ENCODE measurements at regions not wholly inside any gene's neighbourhood (a gene's known extent, or its start where the extent isn't known, plus 50 kb on each side); places are given as distances from the start of the nearest gene placed in this dataset.
"Not testable (repeated sequence)": the region's sequence is repeated elsewhere in the genome, so short reads cannot be mapped to it uniquely, and the experiment has no call there.

DNA sequence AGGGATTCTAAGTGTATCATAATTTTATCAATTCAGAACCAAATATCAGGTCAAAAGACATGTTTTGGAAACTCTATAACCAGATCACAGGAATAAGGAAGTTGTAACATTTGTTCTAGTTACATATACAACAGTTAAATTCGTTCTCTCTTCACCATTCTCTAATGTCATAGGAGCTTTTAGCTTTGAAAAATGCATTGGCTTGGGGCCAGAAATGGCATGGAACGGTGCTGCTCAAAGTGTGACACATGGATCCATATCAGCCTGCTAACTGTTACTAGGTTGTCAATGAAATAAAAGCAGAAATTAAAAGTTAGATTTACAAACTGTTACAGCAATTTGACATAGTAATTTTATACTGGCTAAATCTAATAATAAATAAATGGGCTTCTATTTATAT is 120.3 kb downstream of the LCA5 start:
- no peaks in the 10 kb centered on the region for H3K4me1 ChIP-seq (ENCODE audit: control insufficient read depth, insufficient read depth, low read length)

GRCh38 chr6:79413562-79414002 is 123.6 kb downstream of the LCA5 start:
- Histone ChIP-seq H3K9me3 (ENCODE audit: control insufficient read depth, low read length) (no peaks in the 10 kb centered on the region), H3K27ac (ENCODE audit: insufficient read depth, low read depth, low read length, poor library complexity, severe bottlenecking) (no peak overlapping the region), H3K36me3 (ENCODE audit: control insufficient read depth, insufficient read depth, low read length) (no peaks in the 10 kb centered on the region), H3K4me3 (ENCODE audit: insufficient read depth, low read depth, low read length) (no peak overlapping the region), H3K4me1 (ENCODE audit: control insufficient read depth, insufficient read depth, low read length) (no peaks in the 10 kb centered on the region), H3K27me3 (ENCODE audit: control insufficient read depth, insufficient read depth, low read length, poor library complexity, severe bottlenecking) (no peaks in the 10 kb centered on the region)
- WGBS, 2 experiments: 70 to 89% methylated on average over 2 of the region's 2 CpGs

More for the DNA sequence above, 120.3 kb downstream of the LCA5 start:
- Histone ChIP-seq H3K27ac (ENCODE audit: insufficient read depth, low read depth, low read length, poor library complexity, severe bottlenecking) (no peak overlapping the region), H3K27me3 (ENCODE audit: control insufficient read depth, insufficient read depth, low read length, poor library complexity, severe bottlenecking) (no peaks in the 10 kb centered on the region), H3K36me3 (ENCODE audit: control insufficient read depth, insufficient read depth, low read length) (no peaks in the 10 kb centered on the region), H3K4me3 (ENCODE audit: insufficient read depth, low read depth, low read length) (no peak overlapping the region), H3K9me3 (ENCODE audit: control insufficient read depth, low read length) (no peaks in the 10 kb centered on the region)
- 89 to 91% methylated on average over 2 of the region's 2 CpGs for WGBS, 2 experiments

DNA sequence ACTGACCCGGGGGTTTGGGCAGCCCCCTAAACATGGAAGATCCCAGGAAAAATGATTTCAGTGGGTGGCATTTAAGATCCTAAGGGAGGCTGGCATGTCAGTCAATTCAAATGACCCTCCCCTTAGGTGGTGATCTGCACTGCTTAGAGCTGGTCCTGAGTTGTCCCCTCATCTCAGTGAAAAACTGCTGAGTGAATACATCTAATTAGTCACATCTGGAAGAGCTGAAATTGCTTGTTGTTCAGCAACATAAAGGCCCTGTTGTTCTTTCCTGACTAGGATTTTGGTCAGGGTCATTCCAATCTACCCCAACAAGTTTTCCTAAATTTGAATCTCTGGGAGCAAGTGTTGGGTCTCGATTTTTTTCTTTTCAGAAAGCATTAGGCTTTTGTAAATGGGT is 126.4 kb downstream of the LCA5 start:
- Histone ChIP-seq H3K36me3 (ENCODE audit: control insufficient read depth, insufficient read depth, low read length) (no peaks in the 10 kb centered on the region), H3K4me3 (ENCODE audit: insufficient read depth, low read depth, low read length) (no peak overlapping the region), H3K9me3 (ENCODE audit: control insufficient read depth, low read length) (no peaks in the 10 kb centered on the region), H3K27ac (ENCODE audit: insufficient read depth, low read depth, low read length, poor library complexity, severe bottlenecking) (no peak overlapping the region), H3K27me3 (ENCODE audit: control insufficient read depth, insufficient read depth, low read length, poor library complexity, severe bottlenecking) (no peaks in the 10 kb centered on the region), H3K4me1 (ENCODE audit: control insufficient read depth, insufficient read depth, low read length) (no peaks in the 10 kb centered on the region)
- WGBS, 2 experiments: 82 to 83% methylated on average over 2 of the region's 2 CpGs

GRCh38 chr6:79408256-79408974 is 128.8 kb downstream of the LCA5 start:
- no peaks in the 10 kb centered on the region for H3K4me1 ChIP-seq (ENCODE audit: control insufficient read depth, insufficient read depth, low read length)
- H3K36me3 ChIP-seq (ENCODE audit: control insufficient read depth, insufficient read depth, low read length): no peaks in the 10 kb centered on the region
- H3K27ac ChIP-seq (ENCODE audit: insufficient read depth, low read depth, low read length, poor library complexity, severe bottlenecking): no peak overlapping the region
- WGBS, 2 experiments: 93 to 96% methylated on average over 6 to 7 of the region's 7 CpGs
- H3K9me3 ChIP-seq (ENCODE audit: control insufficient read depth, low read length): no peaks in the 10 kb centered on the region
- no peak overlapping the region for H3K4me3 ChIP-seq (ENCODE audit: insufficient read depth, low read depth, low read length)
- no peaks in the 10 kb centered on the region for H3K27me3 ChIP-seq (ENCODE audit: control insufficient read depth, insufficient read depth, low read length, poor library complexity, severe bottlenecking)

DNA sequence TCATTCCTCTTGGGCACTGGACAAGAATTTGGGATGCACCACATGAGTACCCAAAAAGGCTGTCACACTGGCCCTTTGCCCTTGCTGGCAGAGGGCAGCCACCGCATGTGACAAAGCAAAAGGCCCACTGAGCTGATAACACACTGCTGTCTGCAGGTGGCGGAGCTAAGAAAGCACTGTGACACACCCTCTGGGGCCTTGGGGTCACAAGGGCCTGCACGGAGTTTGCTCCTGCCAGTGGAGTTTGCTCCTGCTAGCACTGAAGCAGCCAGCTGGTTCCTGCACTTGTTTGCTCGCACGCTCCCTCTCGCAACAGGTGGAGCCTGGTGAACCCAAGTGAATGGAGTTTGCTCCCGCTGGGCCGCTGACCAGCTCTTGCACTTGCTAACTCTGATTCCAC is 132.6 kb downstream of the LCA5 start:
- no peaks in the 10 kb centered on the region for H3K36me3 ChIP-seq (ENCODE audit: control insufficient read depth, insufficient read depth, low read length)
- no peak overlapping the region for H3K4me3 ChIP-seq (ENCODE audit: insufficient read depth, low read depth, low read length)
- no peak overlapping the region for H3K27ac ChIP-seq (ENCODE audit: insufficient read depth, low read depth, low read length, poor library complexity, severe bottlenecking)
- no peaks in the 10 kb centered on the region for H3K27me3 ChIP-seq (ENCODE audit: control insufficient read depth, insufficient read depth, low read length, poor library complexity, severe bottlenecking)
- H3K9me3 ChIP-seq (ENCODE audit: control insufficient read depth, low read length): no peaks in the 10 kb centered on the region
- WGBS, 2 experiments: 89 to 90% methylated on average over 8 of the region's 8 CpGs
- H3K4me1 ChIP-seq (ENCODE audit: control insufficient read depth, insufficient read depth, low read length): no peaks in the 10 kb centered on the region

- no peaks in the 10 kb centered on the region for H3K9me3 ChIP-seq (ENCODE audit: control insufficient read depth, low read length)
- no peak overlapping the region for H3K4me3 ChIP-seq (ENCODE audit: insufficient read depth, low read depth, low read length)
- WGBS, 2 experiments: 67 to 77% methylated on average over 3 of the region's 3 CpGs
- H3K36me3 ChIP-seq (ENCODE audit: control insufficient read depth, insufficient read depth, low read length): no peaks in the 10 kb centered on the region
- no peaks in the 10 kb centered on the region for H3K27me3 ChIP-seq (ENCODE audit: control insufficient read depth, insufficient read depth, low read length, poor library complexity, severe bottlenecking)
- peaks cover 3% of the 10 kb centered on the region for H3K4me1 ChIP-seq (ENCODE audit: control insufficient read depth, insufficient read depth, low read length)
- H3K27ac ChIP-seq (ENCODE audit: insufficient read depth, low read depth, low read length, poor library complexity, severe bottlenecking): no peak overlapping the region
Observed at GRCh38 chr6:79404261-79404660, 133.0 kb downstream of the LCA5 start.

GRCh38 chr6:79403563-79403962 is 133.7 kb downstream of the LCA5 start:
- Histone ChIP-seq H3K36me3 (ENCODE audit: control insufficient read depth, insufficient read depth, low read length) (no peaks in the 10 kb centered on the region), H3K4me1 (ENCODE audit: control insufficient read depth, insufficient read depth, low read length) (peaks cover 4% of the 10 kb centered on the region), H3K9me3 (ENCODE audit: control insufficient read depth, low read length) (no peaks in the 10 kb centered on the region), H3K27ac (ENCODE audit: insufficient read depth, low read depth, low read length, poor library complexity, severe bottlenecking) (no peak overlapping the region), H3K27me3 (ENCODE audit: control insufficient read depth, insufficient read depth, low read length, poor library complexity, severe bottlenecking) (no peaks in the 10 kb centered on the region), H3K4me3 (ENCODE audit: insufficient read depth, low read depth, low read length) (no peak overlapping the region)
- WGBS, 2 experiments: 100% methylated on average over 1 of the region's 1 CpG

GRCh38 chr6:79403086-79403485 is 134.1 kb downstream of the LCA5 start:
- Histone ChIP-seq H3K36me3 (ENCODE audit: control insufficient read depth, insufficient read depth, low read length) (no peaks in the 10 kb centered on the region), H3K27me3 (ENCODE audit: control insufficient read depth, insufficient read depth, low read length, poor library complexity, severe bottlenecking) (no peaks in the 10 kb centered on the region), H3K9me3 (ENCODE audit: control insufficient read depth, low read length) (no peaks in the 10 kb centered on the region), H3K4me3 (ENCODE audit: insufficient read depth, low read depth, low read length) (no peak overlapping the region), H3K27ac (ENCODE audit: insufficient read depth, low read depth, low read length, poor library complexity, severe bottlenecking) (no peak overlapping the region), H3K4me1 (ENCODE audit: control insufficient read depth, insufficient read depth, low read length) (peaks cover 4% of the 10 kb centered on the region)

DNA sequence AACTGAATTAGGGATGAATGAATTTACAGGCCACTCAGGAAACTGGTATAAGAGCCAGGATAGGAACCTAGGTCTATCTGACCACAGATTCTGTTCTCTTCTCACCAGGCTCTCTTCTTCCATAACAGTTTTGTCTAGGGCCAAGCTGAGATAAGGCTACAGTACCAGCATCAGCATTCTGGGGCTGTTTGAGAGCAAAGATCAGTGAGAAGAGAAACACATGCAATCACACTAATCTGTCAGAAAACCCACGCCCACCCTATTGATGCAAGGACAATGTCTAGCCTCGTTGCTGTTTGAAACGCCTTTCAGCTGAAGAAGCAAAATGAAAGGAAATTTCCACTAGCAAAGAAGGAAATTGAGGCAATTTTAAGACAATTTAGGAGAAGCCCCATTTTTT is 137.7 kb downstream of the LCA5 start:
- Histone ChIP-seq H3K4me3 (ENCODE audit: insufficient read depth, low read depth, low read length) (no peak overlapping the region), H3K27me3 (ENCODE audit: control insufficient read depth, insufficient read depth, low read length, poor library complexity, severe bottlenecking) (no peaks in the 10 kb centered on the region), H3K4me1 (ENCODE audit: control insufficient read depth, insufficient read depth, low read length) (peaks cover 4% of the 10 kb centered on the region), H3K27ac (ENCODE audit: insufficient read depth, low read depth, low read length, poor library complexity, severe bottlenecking) (no peak overlapping the region), H3K36me3 (ENCODE audit: control insufficient read depth, insufficient read depth, low read length) (no peaks in the 10 kb centered on the region), H3K9me3 (ENCODE audit: control insufficient read depth, low read length) (no peaks in the 10 kb centered on the region)
- 64 to 75% methylated on average over 3 of the region's 3 CpGs for WGBS, 2 experiments

GRCh38 chr6:79398617-79399016 is 138.6 kb downstream of the LCA5 start:
- H3K4me1 ChIP-seq (ENCODE audit: control insufficient read depth, insufficient read depth, low read length); H3K27me3 ChIP-seq (ENCODE audit: control insufficient read depth, insufficient read depth, low read length, poor library complexity, severe bottlenecking); H3K4me3 ChIP-seq (ENCODE audit: insufficient read depth, low read depth, low read length); H3K36me3 ChIP-seq (ENCODE audit: control insufficient read depth, insufficient read depth, low read length); H3K9me3 ChIP-seq (ENCODE audit: control insufficient read depth, low read length); H3K27ac ChIP-seq (ENCODE audit: insufficient read depth, low read depth, low read length, poor library complexity, severe bottlenecking): not testable (repeated sequence)
- WGBS, 2 experiments: 84 to 93% methylated on average over 1 of the region's 2 CpGs

DNA sequence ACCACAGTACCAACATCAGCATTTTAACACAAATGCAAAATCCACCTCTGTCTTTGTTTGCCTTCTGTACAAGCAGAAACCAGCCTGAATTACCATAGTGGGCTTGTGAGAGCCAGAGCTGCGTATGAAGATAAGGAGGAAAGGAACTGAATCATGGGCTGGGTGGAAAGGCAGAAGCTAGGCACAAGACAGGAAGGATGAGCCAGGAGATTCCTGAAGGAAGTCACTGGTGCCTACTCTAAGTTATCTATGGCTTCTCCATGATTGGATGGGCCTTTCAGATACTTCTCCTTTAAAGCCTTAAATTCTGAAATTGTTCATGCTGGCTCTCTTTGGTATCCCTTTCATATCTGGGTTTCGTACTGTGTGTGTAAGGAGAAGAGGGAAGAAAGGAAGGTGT is 140.6 kb downstream of the LCA5 start:
- no peaks in the 10 kb centered on the region for H3K27me3 ChIP-seq (ENCODE audit: control insufficient read depth, insufficient read depth, low read length, poor library complexity, severe bottlenecking)
- H3K4me1 ChIP-seq (ENCODE audit: control insufficient read depth, insufficient read depth, low read length): peaks cover 4% of the 10 kb centered on the region
- no peak overlapping the region for H3K4me3 ChIP-seq (ENCODE audit: insufficient read depth, low read depth, low read length)
- H3K27ac ChIP-seq (ENCODE audit: insufficient read depth, low read depth, low read length, poor library complexity, severe bottlenecking): no peak overlapping the region
- 87 to 96% methylated on average over 1 to 2 of the region's 2 CpGs for WGBS, 2 experiments
- no peaks in the 10 kb centered on the region for H3K9me3 ChIP-seq (ENCODE audit: control insufficient read depth, low read length)
- H3K36me3 ChIP-seq (ENCODE audit: control insufficient read depth, insufficient read depth, low read length): no peaks in the 10 kb centered on the region

All from ectodermal cell (in vitro differentiated cells).